ENCODE measurements at regions not wholly inside any gene's neighbourhood (a gene's known extent, or its start where the extent isn't known, plus 50 kb on each side); places are given as distances from the start of the nearest gene placed in this dataset.
"Not testable (repeated sequence)": the region's sequence is repeated elsewhere in the genome, so short reads cannot be mapped to it uniquely, and the experiment has no call there.

GRCh38 chr18:1778496-1779178, 792.7 kb downstream of the METTL4 start:
- no peak for DNase-seq
- Histone ChIP-seq H3K4me3 (ENCODE audit: low read depth in 1 of 2, low read length in 2 of 2) (no peak overlapping the region), H2AFZ (ENCODE audit: low read depth, low read length) (no peak overlapping the region), H3K36me3 (ENCODE audit: insufficient read depth, low read length) (no peaks in the 10 kb centered on the region), H3K27ac (ENCODE audit: low read length) (no peak overlapping the region), H4K20me1 (ENCODE audit: insufficient read depth, low read length) (no peaks in the 10 kb centered on the region), H3K4me2 (ENCODE audit: insufficient read depth, low read length) (no peak overlapping the region), H3K9me3 (ENCODE audit: insufficient read depth, low read length, severe bottlenecking) (no peaks in the 10 kb centered on the region), H3K9ac (ENCODE audit: low read depth, low read length) (no peak overlapping the region), H3K4me1 (ENCODE audit: insufficient read depth, low read length) (no peaks in the 10 kb centered on the region), H3K79me2 (ENCODE audit: insufficient read depth, low read length) (no peaks in the 10 kb centered on the region), H3K27me3 (ENCODE audit: insufficient read depth, low read length, poor library complexity) (no peaks in the 10 kb centered on the region)
- TF ChIP-seq CTCF (IDR thresholded peaks at IDR 0.05; ENCODE audit: borderline replicate concordance, extremely low read depth, low read length, poor library complexity, severe bottlenecking) (no peak), EZH2 (IDR thresholded peaks at IDR 0.05; ENCODE audit: borderline replicate concordance, low read depth, low read length, severe bottlenecking) (no peak)
- no peak for ATAC-seq (ENCODE audit: insufficient read depth, low read depth)

DNA sequence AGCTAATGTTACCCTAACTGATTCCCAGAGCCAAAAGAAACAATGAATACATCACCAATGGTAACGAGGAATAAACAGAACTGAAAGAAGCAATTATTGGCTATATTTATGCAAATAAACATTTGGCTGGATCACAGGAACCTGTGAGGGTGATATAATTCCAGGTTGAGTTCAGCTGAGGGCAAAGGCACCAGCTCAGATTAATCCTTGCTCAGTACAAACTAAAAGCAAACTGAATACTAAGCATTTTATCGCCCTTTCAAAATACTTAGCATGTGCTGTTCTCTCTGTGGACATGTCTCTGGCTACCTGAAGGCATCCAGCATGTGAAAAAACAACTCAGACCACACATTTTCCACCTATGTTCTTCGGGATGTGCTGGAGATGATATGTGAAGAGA, 791.7 kb downstream of the METTL4 start:
- no peak overlapping the region for H3K4me2 ChIP-seq (ENCODE audit: insufficient read depth, low read length)

GRCh38 chr18:1784113-1784512, 787.2 kb downstream of the METTL4 start:
- Histone ChIP-seq H4K20me1 (ENCODE audit: insufficient read depth, low read length) (no peaks in the 10 kb centered on the region), H3K4me3 (ENCODE audit: low read depth in 1 of 2, low read length in 2 of 2) (no peak overlapping the region), H3K4me1 (ENCODE audit: insufficient read depth, low read length) (no peaks in the 10 kb centered on the region), H3K27me3 (ENCODE audit: insufficient read depth, low read length, poor library complexity) (no peaks in the 10 kb centered on the region), H3K4me2 (ENCODE audit: insufficient read depth, low read length) (no peak overlapping the region), H2AFZ (ENCODE audit: low read depth, low read length) (no peak overlapping the region), H3K36me3 (ENCODE audit: insufficient read depth, low read length) (no peaks in the 10 kb centered on the region), H3K9ac (ENCODE audit: low read depth, low read length) (no peak overlapping the region), H3K79me2 (ENCODE audit: insufficient read depth, low read length) (no peaks in the 10 kb centered on the region), H3K9me3 (ENCODE audit: insufficient read depth, low read length, severe bottlenecking) (no peaks in the 10 kb centered on the region), H3K27ac (ENCODE audit: low read length) (no peak overlapping the region)
- DNase-seq = no peak
- TF ChIP-seq CTCF (IDR thresholded peaks at IDR 0.05; ENCODE audit: borderline replicate concordance, extremely low read depth, low read length, poor library complexity, severe bottlenecking) = no peak
- TF ChIP-seq EZH2 (IDR thresholded peaks at IDR 0.05; ENCODE audit: borderline replicate concordance, low read depth, low read length, severe bottlenecking) = no peak
- no peak for ATAC-seq (ENCODE audit: insufficient read depth, low read depth)

More for the DNA sequence above, 791.7 kb downstream of the METTL4 start:
- no peak overlapping the region for H3K27ac ChIP-seq (ENCODE audit: low read length)
- no peaks in the 10 kb centered on the region for H3K79me2 ChIP-seq (ENCODE audit: insufficient read depth, low read length)
- H4K20me1 ChIP-seq (ENCODE audit: insufficient read depth, low read length) = no peaks in the 10 kb centered on the region
- ATAC-seq (ENCODE audit: insufficient read depth, low read depth) (no peak), DNase-seq (no peak)
- no peak overlapping the region for H3K9ac ChIP-seq (ENCODE audit: low read depth, low read length)
- H2AFZ ChIP-seq (ENCODE audit: low read depth, low read length) = no peak overlapping the region
- TF ChIP-seq CTCF (IDR thresholded peaks at IDR 0.05; ENCODE audit: borderline replicate concordance, extremely low read depth, low read length, poor library complexity, severe bottlenecking) = no peak
- TF ChIP-seq EZH2 (IDR thresholded peaks at IDR 0.05; ENCODE audit: borderline replicate concordance, low read depth, low read length, severe bottlenecking) = no peak
- no peaks in the 10 kb centered on the region for H3K4me1 ChIP-seq (ENCODE audit: insufficient read depth, low read length)
- no peaks in the 10 kb centered on the region for H3K36me3 ChIP-seq (ENCODE audit: insufficient read depth, low read length)
- H3K27me3 ChIP-seq (ENCODE audit: insufficient read depth, low read length, poor library complexity) = no peaks in the 10 kb centered on the region
- H3K4me3 ChIP-seq (ENCODE audit: low read depth in 1 of 2, low read length in 2 of 2) = no peak overlapping the region
- H3K9me3 ChIP-seq (ENCODE audit: insufficient read depth, low read length, severe bottlenecking) = no peaks in the 10 kb centered on the region

DNA sequence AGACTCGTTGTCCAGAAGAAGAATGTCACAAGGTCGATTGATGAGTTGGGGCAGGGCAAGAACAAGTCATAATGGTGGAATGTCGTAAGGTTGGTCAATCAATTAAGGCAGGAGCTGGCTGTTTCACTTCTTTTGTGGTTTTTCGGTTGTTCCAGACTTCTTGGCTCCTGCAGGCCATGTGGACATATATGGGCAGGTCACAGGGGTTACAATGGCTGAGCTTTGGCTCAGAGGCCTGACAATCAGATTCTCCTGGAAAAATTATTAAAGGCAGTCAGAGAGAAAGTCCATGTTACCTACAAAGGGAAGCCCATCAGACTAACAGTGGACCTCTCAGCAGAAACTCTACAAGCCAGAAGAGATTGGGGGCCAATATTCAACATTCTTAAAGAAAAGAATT, 785.3 kb downstream of the METTL4 start:
- H3K4me2 ChIP-seq (ENCODE audit: insufficient read depth, low read length); H3K79me2 ChIP-seq (ENCODE audit: insufficient read depth, low read length); H3K4me1 ChIP-seq (ENCODE audit: insufficient read depth, low read length); H4K20me1 ChIP-seq (ENCODE audit: insufficient read depth, low read length); H2AFZ ChIP-seq (ENCODE audit: low read depth, low read length); H3K27me3 ChIP-seq (ENCODE audit: insufficient read depth, low read length, poor library complexity); H3K9ac ChIP-seq (ENCODE audit: low read depth, low read length); DNase-seq; H3K27ac ChIP-seq (ENCODE audit: low read length); ATAC-seq (ENCODE audit: insufficient read depth, low read depth); H3K4me3 ChIP-seq (ENCODE audit: low read depth in 1 of 2, low read length in 2 of 2); H3K9me3 ChIP-seq (ENCODE audit: insufficient read depth, low read length, severe bottlenecking); H3K36me3 ChIP-seq (ENCODE audit: insufficient read depth, low read length): not testable (repeated sequence)

All from DND-41 (cell line).